Muscle of back (tissue), 3 donors: ENCODE measurements at regions not wholly inside any gene's neighbourhood (a gene's known extent, or its start where the extent isn't known, plus 50 kb on each side); places are given as distances from the start of the nearest gene placed in this dataset.
"Not testable (repeated sequence)": the region's sequence is repeated elsewhere in the genome, so short reads cannot be mapped to it uniquely, and the experiment has no call there.

Source experiments
- DNase-seq, 3 donors: peaks; one replicate each; pipeline versions ENCODE4 v3.0.0 to v3.0.0-alpha.2; 2013

DNA sequence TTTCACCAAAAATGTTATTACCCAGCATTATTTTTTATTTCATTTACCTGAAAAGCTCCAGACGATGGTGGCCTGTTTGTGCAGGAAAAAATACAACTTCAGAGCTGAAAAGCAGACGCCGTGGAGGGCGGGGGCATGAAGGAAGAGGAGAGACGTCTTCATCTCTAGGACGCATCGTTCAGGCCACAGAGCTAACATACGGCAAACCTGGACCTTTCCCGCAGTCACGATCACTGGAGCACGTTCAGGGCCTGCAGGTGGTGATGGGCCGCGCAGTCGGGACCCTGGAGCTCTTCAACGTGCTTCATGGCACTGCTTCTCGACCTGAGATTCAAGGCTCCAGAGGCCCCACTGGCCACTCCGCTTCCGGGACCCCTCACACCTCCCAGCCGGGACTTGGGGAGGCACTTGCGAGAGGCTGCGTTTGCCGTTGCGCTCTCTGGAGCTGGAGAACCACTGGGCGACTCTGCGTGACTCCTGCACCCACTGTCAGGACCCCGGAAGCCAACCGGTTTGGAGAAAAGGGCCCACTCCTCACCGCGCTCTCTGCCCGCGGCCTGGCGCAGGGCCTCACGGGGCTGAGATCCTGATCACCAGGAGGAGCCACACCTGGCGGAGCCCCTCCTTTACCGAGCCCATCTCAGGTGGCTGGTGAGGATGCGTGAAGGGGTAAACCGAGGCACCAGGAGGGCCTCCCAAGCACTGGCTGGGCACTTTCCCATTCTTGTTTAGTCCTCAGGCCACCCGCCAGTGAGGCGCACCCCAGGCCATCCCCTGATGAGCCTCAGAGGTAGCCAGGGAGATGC lies 164.4 kb upstream of the AFDN start:
- no peak for DNase-seq

GRCh38 chr6:167662881-167663205 lies 163.9 kb upstream of the AFDN start:
- no peak for DNase-seq

DNA sequence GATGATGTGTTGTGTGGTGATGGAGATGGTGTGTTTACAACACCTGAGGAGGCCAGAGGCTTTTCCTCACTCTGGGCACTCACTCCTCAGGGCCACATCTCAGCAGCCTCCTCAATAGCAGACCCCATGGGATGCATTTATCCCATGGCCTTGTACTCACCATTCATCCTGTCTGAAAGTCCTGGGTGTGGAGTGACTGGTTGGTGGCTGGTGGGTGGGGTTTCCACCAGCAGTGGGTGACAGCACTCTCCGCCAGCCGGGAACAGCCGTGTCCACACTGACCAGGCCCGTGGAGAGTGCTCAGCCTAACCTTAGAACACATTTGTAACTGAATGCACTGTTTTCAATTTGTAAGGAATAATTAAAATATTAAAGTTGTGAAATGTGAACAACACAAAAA lies 163.4 kb upstream of the AFDN start:
- no peak for DNase-seq

DNA sequence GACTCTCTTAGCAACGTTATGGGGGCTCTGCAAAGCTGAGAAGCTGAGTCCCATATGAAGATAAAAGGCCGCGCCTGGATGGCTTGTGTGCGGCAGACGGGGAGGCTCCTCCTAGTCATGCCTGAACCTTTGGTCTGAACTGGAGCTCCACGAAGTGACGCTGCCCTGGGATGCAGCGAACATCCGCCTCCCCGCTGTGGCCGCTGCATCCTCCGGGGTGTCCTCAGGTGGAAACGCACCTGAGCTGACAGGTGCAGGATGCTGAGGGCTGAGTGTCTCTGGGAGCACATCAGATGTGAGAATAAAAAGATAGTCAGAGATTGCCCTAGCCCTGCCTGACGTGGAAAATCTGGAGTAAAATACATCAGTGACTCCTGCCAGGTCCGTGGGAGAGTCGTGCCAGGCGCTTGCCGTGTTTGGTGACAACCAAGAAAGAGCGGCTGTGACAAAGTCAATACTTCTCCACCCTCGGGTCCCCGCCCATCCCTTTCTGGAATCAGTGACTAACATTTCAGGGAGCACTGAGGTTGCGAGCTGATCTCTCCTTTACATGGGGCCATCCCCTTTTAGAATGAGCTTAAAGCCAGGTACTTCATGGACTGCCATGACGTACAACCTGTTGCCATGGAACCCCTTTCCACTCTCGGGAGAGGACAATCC lies 162.8 kb upstream of the AFDN start:
- DNase-seq: no peak

DNA sequence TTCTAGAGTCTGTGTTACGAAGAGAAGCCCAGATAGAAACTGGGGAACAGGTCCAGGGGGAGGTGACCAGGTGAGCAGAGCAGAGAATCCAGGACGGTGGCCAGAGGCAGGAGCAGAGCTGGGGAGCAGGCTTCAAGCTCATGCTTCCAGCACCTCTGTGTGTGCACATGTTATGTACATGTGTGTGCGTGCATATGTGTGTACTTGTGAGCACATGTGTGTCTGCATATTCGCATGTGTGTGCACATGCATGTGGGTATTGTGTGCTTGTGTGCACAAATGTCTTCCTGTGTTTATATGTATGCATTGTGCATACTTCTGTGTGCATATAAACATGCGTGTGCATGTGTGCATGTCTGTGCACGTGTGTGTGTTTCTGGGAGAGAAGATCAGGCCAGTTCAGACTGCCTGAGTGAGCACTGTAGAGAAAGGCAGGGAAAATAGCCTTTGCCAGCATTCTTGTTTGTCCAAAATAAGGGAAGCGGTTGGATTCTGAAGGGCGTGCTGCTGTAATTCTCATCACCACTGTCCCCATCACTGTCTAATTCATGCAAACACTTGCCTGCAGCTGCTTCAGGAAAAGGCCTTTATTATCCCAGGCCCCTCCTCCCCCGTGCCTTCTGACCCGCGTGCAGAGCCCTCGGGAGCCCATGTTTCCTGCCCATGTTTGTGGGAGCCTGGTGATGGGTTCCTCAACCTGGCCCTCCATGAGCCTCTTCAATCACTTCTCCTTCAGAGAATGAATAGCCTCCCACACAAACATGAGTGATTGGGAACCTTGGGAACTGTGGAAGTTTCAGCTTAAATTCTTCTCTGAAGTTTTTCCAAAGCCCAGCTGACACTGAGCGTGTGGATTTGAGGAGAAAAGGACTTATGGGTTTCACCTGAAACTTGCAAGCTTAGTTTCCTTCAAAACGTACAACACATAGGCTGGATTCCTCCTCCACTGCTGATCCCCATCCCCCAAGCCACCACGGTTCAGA lies 161.7 kb upstream of the AFDN start:
- no peak for DNase-seq

- no peak for DNase-seq
Measured at GRCh38 chr6:167665698-167666330, 160.9 kb upstream of the AFDN start.

DNA sequence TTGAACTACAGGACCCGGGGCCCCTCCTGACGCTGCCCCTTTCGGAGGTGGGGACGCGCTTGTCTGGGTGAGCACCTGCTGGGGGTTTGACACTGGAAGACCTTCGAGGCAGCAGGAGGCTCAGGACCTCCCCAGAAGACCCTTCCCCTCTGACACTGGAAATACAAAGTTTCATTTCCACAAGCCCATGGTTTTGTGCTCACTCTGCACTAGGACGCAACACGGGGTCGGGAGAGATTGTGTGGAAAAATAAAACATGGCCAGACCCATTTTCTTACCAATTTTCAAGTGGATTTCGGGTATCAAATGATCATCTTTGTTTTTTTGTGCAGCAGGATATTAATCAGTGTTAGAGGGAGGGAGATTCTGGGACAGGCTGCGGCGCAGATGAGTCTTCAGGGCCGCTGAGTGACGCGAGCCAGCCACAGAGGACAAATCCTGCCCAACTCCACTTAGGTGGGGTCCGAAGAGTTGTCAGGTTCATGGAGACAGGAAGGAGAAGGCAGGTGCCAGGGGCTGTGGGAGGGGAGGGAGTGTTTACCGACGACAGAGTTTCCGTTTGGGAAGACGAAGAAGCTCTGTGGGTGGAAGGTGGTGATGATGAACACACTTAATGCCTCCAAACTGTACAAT lies 160.0 kb upstream of the AFDN start:
- DNase-seq: no peak

DNA sequence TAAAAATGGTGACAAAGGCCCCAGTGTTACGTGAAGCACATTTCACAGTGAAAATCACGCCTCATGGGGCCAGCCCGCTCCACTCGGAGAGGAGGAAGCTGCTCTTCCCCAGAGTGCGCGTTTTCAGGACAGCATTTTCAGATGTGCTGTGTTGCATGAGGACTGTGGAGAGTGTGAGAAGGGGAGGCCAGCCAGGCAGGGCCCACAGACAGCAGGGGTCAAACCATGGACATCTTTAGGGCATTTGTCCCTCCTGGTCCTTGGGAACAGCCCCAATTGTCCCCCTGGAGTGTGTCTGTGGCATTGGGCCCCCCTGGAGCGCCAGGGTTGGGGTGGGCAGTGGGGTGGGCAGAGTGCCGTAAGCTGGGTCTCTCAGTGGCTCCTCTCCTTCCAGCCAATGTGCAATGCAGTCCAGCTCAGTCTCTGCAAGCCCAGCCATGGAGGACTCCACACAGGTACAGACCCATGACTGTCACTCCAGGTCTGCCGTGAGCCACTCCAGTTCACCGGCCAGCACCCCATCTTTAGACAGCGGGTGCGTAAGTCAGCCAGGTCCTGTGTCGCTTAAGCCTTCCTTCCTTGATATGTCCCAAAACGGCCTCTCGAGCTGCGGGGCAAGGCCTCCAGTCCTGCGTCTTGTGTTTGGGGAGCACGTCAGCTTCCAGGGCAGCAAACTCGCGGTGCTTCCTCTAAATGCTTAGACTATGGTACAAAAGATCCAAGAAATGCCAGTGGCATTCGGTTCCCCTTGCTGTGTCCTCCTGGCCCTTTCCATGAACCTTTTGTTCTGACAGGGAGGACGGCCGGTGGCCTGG lies 159.3 kb upstream of the AFDN start:
- DNase-seq: no peak

DNA sequence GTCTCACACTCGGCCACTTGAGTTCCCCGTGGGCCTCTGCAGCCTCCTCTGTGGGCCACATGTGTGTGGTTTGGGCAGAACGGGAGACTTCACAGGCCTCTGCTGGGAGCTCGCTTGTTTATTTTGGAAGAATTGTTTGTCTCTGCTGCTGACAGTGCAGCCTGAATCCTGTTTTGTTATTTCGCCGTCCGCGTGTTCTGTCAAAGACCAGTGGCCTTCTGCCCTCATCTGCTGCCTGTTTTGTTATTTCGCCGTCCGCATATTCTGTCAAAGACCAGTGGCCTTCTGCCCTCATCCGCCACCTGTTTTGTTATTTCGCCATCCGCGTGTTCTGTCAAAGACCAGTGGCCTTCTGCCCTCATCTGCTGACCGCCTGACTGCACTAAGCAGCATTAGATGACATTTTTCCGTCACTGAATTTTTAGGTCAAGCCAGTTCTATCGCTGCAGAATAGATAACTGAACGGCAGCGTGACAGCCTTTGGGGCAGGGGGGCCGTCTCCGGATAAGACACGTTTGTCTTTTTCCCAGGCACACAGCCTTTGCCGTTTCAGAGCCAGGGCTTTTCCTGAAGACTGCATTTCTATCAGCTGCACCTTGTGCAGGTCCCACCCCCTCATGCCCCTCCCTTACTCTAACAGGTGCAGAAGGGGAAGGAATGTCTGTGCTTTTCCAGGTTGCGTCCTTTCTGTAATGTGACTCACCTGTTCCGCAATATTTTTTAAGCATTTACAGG lies 158.5 kb upstream of the AFDN start:
- DNase-seq: no peak

DNA sequence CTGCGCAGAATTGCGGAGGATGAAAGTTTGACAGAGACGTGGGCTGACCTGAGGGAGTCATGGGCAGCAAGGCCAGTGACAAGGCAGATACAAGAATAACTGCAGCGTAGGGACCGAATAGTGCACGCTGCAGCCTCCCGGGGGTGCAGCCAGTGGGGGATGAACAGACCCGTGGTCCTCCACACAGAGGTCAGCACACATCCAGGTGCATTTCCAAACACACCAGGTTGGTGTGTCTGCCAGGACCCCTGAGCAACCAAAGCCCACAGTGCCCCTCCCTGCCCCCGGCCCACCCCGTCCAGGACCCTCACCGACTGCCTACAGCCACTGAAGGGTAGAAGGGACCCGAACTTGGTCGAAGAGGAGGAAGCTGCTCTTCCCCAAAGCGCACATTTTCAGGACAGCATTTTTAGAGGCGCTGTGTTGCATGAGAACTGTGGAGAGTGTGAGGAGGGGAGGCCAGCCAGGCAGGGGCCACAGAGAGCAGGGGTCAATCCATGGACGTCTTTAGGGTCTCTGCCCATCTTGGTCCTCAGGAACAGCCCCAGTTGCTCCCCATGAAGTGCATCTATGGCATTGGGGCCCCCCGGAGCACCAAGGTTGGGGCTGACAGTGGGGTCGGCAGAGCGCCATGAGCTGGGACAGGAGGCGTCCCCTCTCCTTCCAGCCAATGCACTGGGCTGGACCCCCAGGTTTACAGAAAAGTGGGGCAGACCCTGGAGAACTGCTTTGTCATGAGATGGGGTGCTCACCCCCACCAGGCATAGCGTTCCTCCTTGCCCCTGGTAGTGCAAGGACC lies 157.8 kb upstream of the AFDN start:
- no peak for DNase-seq

- no peak for DNase-seq
Measured at GRCh38 chr6:167669553-167669849, 157.2 kb upstream of the AFDN start.

DNA sequence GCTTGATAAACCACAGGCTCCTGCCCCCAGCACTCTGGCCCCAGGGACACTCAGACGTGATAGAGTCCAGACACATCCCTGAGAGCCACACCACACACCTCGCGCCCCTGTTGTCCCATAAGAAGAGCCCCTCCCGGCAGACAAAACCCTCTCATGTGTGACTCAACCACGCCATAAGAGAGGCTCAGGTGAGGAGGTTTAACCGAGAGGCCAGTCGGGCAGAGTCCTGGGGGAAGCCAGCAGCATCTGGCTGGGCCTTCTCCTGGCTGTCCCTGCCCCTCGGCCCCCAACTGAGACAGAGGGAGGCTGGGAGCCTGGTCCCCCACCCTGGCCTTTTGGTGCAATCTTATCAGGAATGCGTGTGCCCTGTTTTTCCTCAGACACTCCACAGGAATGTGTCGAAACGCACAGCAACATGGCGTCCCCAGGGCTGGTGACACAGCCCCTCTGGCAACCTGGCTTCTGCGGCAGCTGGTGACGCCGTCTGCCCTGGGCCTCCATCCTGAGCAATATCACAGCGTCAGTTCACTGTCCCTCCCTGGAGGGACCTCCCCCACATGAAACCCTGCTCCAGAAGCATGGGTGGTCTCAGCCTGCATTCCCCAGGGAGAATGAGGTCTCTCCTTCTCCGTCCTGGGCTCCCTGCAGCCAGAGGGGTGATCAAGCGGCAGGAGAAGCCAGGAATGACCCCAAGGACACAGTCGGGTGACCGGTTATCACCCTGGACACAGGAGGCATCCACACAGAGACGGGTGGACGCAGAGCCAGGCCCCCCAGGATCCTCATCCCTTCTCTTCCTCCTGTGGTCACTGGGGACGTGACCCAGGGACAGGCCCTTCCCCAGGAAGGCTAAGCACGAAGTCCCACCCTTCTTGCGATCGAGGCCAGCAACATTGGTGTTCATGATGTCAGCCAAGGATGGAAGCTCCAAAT lies 156.6 kb upstream of the AFDN start:
- no peak for DNase-seq

DNA sequence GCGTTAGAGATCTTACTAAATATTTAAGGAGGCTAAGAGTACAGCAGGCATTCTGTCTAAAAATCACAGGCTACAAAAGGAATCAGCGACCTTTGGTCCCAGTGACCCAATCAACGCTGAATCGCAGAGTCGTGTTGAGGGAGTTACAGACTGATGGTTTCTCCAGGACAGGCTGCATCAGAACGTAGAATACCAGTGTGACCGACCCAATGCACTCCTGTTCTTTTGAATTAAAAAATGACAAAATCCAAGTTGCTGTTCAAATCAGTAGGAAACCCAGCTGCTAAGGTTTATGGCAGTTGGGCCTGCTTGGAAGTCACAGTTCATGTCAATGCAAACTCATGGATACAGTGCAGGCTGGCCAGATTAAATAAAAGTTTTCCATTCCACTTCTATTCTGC lies 155.8 kb upstream of the AFDN start:
- no peak for DNase-seq

- DNase-seq: not testable (repeated sequence)
Measured at GRCh38 chr6:167671379-167671976, 155.2 kb upstream of the AFDN start.

- DNase-seq: no peak
Measured at GRCh38 chr6:167671977-167672687, 154.6 kb upstream of the AFDN start.

DNA sequence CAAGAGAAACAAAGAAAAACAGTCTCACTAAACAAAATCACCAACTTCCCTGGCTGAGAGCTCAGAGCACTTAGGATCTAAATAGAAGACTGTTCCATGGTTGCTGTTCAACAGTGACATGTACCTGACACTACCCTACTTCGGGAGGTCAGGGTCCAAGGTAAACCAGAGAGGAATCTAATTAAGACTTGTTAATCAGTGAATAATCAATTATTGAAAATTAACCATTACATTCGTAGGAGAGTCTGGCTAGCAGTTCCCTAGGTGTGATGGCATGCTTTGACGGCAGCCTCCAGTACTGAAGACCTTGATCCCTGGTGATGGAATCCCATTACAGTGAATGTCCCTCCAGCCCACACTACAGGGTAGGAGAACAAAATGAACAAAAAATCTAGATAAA lies 154.0 kb upstream of the AFDN start:
- DNase-seq: no peak

DNA sequence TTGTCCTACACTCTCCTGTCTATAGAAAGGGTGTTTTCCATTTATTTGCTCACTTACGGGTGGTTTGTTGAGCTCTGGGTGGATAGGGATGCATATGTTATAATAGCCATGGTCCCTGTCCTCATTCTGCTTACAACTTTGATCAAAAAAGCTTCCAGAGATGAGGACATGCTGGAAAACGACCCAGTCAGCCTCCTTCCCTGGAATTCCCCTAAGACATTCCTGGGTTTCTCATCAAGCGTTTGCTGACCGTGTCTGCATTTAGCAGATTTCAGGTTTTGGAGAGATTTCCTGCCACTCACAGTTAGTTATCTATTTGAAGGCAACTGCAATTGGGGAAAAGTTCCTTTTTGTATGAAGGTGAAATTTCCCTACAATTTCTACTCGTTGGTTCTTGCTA lies 152.8 kb upstream of the AFDN start:
- no peak for DNase-seq
